Gastroesophageal sphincter (tissue), 3 donors: ENCODE measurements at regions not wholly inside any gene's neighbourhood (a gene's known extent, or its start where the extent isn't known, plus 50 kb on each side); places are given as distances from the start of the nearest gene placed in this dataset.

Source experiments
- POLR2A ChIP-seq, 2 donors: fragments of 450-650 bp; IDR thresholded peaks; one replicate each; pipeline ENCODE4 v1.6.1; 2017; ENCODE audit warnings: antibody characterized with exemption in 2 of 2, mild to moderate bottlenecking in 2 of 2, moderate library complexity in 1 of 2
- POLR2AphosphoS5 ChIP-seq: sonication (generic); formaldehyde crosslinking; IDR thresholded peaks from one replicate; pipeline ENCODE4 v1.6.1; 2017; ENCODE audit warnings: antibody characterized with exemption
- TF ChIP-seq, protein P1 (sequence below), 4 experiments: fragments of 200-600 bp in 2 of 4; fragments of 450-650 bp in 2 of 4; sonication (generic) in 1 of 4; IDR thresholded peaks; one replicate each; pipeline ENCODE4 v1.5.1; 2017 to 2019; ENCODE audit warnings: antibody characterized with exemption in 4 of 4, mild to moderate bottlenecking in 2 of 4, moderate library complexity in 2 of 4

DNA sequence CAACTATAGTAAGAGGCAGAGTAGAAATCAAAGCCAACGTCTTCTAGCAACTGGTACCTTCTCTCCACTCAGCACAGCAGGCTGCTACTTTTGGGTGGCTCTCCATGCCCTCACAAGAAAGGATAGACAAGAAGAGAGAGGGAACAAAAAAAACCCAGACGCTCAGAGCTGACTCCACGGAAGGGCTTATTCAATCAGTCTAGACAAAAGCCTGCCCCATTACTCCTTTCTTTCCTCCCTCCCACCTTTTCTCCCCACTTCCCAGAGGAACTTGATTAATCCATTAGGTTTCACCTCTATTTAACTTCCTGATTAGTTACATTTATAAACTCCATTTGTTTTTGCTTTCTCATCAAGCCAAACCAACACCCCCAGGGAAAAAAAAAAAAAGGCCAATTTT is 71.1 kb upstream of the CCDC60 start:
- no peak for TF ChIP-seq POLR2A (IDR thresholded peaks at IDR 0.05)
- TF ChIP-seq, protein P1, sequence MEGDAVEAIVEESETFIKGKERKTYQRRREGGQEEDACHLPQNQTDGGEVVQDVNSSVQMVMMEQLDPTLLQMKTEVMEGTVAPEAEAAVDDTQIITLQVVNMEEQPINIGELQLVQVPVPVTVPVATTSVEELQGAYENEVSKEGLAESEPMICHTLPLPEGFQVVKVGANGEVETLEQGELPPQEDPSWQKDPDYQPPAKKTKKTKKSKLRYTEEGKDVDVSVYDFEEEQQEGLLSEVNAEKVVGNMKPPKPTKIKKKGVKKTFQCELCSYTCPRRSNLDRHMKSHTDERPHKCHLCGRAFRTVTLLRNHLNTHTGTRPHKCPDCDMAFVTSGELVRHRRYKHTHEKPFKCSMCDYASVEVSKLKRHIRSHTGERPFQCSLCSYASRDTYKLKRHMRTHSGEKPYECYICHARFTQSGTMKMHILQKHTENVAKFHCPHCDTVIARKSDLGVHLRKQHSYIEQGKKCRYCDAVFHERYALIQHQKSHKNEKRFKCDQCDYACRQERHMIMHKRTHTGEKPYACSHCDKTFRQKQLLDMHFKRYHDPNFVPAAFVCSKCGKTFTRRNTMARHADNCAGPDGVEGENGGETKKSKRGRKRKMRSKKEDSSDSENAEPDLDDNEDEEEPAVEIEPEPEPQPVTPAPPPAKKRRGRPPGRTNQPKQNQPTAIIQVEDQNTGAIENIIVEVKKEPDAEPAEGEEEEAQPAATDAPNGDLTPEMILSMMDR (IDR thresholded peaks at IDR 0.05): no peak
- TF ChIP-seq POLR2AphosphoS5: no peak
